C4-2B (cell line): ENCODE measurements at regions not wholly inside any gene's neighbourhood (a gene's known extent, or its start where the extent isn't known, plus 50 kb on each side); places are given as distances from the start of the nearest gene placed in this dataset.

Experiments used
- H3K27ac ChIP-seq: fragments of 450-650 bp; 2 replicates; pipeline ENCODE4 v1.5.1; 2017
- ZFX ChIP-seq: fragments of 450-650 bp; IDR thresholded peaks from 2 replicates; pipeline ENCODE4 v1.6.1; 2017
- TF ChIP-seq, protein P1 (sequence below): fragments of 450-650 bp; conservative IDR thresholded peaks from 2 replicates; pipeline ENCODE4 v1.5.1; 2017; ENCODE audit warnings: mild to moderate bottlenecking

DNA sequence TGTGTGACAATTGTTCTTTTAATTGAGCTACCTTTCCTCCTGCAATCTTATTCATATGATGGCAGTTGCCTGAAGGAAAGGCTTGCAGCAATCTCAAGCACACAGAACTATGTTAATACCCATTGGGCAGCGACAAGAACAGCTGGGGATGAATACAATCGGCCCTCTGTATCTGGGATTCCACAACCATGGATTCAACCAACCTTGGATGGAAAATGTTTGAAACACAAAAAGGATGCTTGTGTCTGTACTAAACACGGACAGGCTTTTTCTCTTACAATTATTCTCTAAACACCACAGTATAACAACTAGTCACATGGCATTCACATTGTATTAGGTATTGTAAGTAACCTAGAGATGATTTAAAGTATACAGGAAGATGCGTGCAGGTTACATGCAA lies 256.1 kb upstream of the SIX2 start:
- no peak overlapping the region for H3K27ac ChIP-seq
- TF ChIP-seq, protein P1, sequence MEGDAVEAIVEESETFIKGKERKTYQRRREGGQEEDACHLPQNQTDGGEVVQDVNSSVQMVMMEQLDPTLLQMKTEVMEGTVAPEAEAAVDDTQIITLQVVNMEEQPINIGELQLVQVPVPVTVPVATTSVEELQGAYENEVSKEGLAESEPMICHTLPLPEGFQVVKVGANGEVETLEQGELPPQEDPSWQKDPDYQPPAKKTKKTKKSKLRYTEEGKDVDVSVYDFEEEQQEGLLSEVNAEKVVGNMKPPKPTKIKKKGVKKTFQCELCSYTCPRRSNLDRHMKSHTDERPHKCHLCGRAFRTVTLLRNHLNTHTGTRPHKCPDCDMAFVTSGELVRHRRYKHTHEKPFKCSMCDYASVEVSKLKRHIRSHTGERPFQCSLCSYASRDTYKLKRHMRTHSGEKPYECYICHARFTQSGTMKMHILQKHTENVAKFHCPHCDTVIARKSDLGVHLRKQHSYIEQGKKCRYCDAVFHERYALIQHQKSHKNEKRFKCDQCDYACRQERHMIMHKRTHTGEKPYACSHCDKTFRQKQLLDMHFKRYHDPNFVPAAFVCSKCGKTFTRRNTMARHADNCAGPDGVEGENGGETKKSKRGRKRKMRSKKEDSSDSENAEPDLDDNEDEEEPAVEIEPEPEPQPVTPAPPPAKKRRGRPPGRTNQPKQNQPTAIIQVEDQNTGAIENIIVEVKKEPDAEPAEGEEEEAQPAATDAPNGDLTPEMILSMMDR: no peak
- TF ChIP-seq ZFX: no peak

DNA sequence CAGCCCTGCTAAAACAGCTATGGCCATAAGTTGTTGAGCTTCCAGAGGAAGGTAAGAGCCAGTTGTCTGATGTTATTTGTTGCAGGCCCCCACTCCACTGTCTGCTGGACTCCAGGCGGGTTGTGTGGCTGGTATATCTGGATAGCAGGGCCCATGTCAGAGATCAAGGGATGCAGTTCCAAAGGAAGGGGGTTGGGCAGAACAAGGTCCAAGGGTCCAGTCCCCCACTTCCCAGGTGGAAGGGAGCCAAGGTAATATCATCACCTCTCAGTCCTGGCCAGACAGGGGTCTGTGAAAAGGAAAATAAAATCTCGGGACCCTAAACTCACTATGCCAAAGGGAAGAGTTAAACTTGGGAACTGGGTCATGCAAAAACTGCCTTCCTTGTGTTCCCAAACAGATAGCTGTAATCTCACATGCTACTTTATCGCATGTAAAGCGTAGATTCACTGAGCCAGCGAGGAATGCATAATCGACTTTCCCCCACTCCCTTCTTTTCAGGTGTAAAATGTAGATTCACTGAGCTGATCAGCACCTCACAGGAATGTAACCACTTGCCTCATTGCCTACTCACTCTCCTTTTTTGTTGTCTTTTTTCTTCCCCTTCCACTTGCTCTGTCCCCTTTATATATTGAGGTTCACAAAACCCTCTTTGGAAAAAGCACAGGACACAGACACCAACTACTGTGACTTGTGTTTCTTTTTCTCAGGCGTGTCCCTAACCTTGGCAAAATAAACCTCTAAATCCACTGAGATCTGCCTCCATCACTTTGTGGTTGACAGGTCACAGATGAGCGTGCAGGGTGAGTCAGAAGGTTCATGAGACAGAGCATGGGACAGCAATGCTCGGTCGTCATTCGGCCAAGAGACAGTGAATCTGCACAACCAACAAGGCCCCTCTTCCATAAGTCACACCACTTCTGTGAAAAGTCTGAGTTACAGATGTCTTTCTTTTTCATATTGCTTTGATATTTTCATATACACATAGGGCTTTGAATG lies 255.3 kb upstream of the SIX2 start:
- no peak overlapping the region for H3K27ac ChIP-seq

DNA sequence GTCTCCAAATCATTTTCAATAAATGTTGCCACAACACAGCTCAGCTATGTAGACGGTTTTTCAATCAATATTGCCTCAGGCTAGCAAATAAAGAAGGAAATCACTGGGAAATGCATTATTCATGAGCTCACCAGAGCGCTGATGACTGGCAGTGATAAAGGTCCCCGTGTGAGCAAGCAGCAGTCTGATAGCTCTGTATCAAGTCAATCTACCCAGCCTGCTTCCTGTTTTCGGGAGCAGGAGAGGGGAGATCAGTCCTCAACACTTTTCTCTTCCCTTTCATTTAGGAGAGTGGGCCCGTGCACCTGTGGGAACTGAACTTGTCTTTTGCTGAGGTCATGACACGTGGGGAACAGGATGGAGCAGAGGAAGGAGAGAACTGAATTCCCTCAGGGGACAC lies 253.9 kb upstream of the SIX2 start:
- TF ChIP-seq, protein P1: no peak
- TF ChIP-seq ZFX: no peak
- H3K27ac ChIP-seq: peak overlapping the region; percentile 15; the same call in 1 of the 2 replicates

More for the DNA sequence above, 255.3 kb upstream of the SIX2 start:
- no peak for TF ChIP-seq ZFX
- TF ChIP-seq, protein P1: no peak

DNA sequence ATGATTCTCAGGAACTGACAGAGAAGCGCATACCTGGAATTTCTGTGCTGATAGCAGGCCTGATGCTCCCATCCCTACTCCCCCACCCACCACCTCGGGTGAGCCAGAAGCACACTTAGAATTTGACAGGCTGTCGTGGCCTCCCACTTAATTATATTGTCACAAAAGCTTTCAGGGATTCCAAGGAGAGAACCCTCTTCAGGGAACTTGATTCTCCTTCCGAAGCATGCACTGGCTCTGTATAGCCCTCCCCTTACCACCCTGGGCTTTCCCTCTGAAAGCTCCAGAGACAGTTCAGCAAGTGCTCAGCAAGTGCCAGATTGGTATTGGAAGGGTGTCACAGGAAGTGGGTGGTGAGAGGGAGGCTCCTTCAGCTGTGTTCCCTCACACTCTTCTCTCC lies 252.5 kb upstream of the SIX2 start:
- no peak overlapping the region for H3K27ac ChIP-seq

DNA sequence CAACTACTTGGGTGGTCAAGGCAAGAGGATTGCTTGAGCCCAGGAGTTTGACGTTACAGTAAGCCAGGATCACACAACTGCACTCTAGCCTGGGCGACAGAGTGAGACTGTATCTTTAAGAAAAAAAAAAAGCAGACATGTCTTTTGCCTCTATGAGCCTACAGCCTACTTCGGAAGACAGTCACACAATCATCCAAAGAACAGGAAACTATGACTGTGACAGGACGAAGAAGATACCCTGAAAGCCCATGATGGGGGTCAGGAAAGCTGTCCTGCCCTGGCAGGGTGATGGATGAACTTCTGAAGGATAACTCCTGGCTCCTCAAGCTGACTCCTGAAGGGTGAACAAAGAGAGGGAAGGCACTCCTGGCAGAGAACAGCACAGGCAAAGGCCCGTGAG lies 251.7 kb upstream of the SIX2 start:
- no peak overlapping the region for H3K27ac ChIP-seq
- no peak for TF ChIP-seq ZFX
- TF ChIP-seq, protein P1: no peak

More for the DNA sequence above, 252.5 kb upstream of the SIX2 start:
- TF ChIP-seq, protein P1: no peak
- no peak for TF ChIP-seq ZFX

DNA sequence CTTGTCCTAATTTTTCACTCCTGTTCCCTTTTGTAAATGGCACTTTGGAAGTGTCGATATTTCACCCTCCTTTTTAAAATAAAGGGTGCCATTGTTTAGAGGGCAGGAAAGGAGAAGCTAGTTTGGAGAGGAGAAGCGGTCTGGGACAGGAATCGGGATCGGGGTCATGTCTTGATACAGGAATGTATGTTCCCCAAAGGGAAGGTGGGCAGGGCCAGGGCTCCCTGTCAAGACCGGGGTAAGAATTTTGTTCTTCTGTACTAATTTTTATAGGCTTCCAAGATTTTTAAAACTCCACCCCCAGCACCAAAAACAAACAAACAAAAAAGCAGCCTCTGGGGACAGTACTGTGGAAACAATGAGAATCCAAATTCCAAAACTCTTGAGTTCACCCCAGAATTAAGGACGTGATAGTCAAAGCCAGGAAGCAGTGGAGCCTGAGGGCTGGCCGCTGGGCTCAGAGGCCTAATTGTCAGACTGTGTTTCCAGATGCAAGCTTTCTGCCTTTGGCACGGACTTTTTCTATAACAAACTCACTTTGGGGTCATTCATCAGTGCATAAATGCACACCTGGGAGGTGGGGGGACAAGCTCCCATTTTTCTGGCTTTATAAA lies 250.4 kb upstream of the SIX2 start:
- peak overlapping the region; percentile 68 for H3K27ac ChIP-seq
- no peak for TF ChIP-seq ZFX
- TF ChIP-seq, protein P1: no peak

DNA sequence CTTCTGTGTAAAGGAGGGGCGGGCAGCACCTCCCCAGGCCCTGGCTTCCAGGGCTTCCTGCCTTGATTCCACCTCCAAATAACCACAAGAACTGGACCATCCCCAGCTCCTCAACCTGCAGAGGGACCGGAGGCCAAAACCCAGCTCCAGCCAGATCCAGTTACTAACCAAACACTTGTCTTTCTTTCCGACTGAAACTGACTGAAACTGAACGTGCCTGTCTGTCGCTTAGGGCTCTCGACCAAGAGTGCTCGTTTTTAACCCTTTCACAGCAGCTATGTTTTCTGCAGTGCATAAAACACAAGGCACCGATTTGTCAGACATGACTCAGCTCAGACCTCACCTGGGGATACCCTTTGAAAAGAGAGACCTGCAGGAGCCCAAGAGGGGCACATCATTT lies 249.9 kb upstream of the SIX2 start:
- peak overlapping the region; percentile 68 for H3K27ac ChIP-seq
- TF ChIP-seq ZFX: no peak
- TF ChIP-seq, protein P1: no peak
